ENCODE measurements at regions not wholly inside any gene's neighbourhood (a gene's known extent, or its start where the extent isn't known, plus 50 kb on each side); places are given as distances from the start of the nearest gene placed in this dataset.
"Not testable (repeated sequence)": the region's sequence is repeated elsewhere in the genome, so short reads cannot be mapped to it uniquely, and the experiment has no call there.

DNA sequence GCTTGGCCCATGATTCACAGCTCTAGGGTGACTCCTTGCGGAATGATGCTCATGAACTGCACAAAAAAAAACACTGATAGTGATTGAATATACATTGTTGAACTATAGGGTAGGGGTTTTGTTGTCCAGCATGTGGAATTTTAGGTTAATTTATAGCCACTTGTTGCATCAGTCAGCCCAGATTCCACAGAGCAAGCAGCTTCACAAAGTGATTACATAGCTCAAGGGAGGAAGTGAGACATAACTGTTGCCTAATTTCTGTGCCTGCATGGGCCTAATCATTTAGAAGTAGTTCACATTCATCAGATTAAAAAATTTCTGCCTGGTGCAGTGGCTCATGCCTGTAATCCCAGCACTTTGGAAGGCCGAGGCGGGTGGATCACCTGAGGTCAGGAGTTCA, 142.2 kb upstream of the ZNF722 start:
- not testable (repeated sequence) for DNase-seq

DNA sequence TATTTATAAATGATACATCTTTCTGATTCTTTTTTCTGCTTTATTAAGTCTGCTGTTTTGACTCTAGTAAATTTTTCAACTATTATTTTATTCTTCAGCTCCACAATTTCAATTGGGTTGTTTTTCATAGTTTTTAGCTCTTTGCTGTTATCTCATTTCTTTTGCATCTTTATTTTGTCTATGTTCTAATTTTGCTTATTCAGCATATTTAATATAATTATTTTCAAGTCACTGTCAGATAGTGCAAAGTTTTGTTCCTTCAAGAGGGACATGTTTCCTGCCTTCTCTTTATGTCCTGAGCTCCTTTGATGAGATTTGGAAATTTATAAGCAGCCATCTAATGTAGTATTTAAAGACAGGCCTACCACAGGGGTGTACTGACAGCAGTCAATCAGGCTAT, 131.5 kb upstream of the ZNF722 start:
- no peak for DNase-seq

DNA sequence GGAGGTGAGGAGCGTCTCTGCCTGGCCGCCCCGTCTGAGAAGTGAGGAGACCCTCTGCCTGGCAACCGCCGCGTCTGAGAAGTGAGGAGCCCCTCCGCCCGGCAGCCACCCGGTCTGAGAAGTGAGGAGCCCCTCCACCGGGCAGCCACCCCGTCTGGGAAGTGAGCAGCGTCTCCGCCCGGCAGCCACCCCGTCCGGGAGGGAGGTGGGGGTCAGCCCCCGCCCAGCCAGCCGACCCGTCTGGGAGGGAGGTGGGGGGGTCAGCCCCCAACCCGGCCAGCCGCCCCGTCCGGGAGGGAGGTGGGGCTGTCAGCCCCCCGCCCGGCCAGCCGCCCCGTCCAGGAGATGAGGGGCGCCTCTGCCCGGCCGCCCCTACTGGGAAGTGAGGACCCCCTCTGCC, 124.4 kb upstream of the ZNF722 start:
- DNase-seq: not testable (repeated sequence)

DNA sequence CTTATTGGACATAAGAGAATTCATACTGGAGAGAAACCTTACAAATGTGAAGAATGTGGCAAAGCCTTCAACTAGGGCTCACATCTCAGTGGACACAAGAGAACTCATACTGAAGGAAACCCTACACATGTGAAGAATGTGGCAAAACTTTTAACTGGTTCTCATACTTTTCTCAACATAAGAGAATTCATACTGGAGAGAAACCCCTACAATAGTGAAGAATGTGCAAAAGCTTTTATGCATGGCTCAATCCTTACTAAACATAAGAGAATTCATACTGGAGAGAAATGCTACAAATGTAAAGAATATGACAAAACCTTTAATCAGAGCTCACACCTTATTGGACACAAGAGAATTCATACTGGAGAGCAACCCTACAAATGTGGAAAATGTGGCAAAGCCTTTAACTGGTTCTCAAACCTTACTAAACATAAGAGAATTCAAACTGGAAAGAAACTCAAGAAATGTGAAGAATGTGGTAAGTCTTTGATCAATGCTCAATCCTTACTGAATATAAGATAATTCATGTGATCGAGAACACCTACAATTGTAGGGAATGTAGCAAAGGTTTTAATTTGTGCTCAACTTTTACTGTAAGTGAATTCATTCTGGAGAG, 121.8 kb upstream of the ZNF722 start:
- no peak for DNase-seq

DNA sequence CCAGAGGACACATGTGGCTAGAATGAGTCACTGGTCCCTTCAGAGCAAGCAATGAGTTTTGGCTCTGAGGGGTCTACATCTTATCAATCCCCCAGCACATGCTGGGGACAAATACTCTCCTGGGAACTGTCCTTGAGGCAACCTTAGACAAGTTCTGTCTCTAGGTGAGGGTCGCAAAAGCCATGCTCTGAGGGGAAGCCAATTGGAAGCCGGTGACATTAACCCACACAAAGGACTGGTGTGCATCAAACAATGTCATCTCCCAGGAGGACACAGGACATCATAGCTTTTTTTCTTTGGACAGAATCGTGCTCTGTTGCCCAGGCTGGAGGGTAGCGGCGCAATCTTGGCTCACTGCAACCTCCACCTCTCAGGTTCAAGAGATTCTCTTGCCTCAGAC, 111.6 kb upstream of the ZNF722 start:
- no peak for DNase-seq

DNA sequence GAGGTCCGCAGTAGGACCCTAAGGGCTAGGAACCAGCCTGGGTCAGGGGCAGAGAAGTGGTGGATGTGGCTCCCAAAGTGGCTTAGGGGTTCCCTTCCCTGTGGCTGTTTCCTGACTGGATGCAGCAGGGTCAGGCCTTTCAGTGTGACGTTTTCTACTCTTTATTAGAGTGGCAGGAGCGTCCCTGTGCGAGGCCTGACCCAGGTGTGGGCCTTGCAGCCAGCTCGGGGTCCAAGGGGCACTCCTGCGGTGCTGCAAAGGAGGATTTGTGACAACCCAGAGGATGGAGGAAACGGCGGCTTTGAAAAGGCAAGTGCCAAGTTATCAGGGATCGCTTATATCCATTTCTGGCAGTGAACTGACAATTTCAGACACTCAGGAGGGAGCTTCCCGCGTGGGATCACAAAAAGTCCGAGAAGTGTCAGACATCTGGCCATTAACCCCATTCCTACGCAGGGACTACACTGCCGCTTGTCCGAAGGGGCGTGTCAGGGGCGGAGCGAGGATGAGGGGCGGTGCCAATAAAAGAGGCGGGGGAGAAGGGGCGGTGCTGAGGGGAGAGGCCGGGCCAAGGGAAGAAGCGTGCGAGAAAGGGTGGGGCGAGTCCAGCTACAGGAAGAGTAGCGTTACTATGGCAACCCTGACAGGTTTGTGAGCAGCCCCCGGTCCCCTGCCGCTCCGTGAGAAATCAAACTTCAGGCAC, 98.8 kb upstream of the ZNF722 start:
- DNase-seq: peak; percentile 69

DNA sequence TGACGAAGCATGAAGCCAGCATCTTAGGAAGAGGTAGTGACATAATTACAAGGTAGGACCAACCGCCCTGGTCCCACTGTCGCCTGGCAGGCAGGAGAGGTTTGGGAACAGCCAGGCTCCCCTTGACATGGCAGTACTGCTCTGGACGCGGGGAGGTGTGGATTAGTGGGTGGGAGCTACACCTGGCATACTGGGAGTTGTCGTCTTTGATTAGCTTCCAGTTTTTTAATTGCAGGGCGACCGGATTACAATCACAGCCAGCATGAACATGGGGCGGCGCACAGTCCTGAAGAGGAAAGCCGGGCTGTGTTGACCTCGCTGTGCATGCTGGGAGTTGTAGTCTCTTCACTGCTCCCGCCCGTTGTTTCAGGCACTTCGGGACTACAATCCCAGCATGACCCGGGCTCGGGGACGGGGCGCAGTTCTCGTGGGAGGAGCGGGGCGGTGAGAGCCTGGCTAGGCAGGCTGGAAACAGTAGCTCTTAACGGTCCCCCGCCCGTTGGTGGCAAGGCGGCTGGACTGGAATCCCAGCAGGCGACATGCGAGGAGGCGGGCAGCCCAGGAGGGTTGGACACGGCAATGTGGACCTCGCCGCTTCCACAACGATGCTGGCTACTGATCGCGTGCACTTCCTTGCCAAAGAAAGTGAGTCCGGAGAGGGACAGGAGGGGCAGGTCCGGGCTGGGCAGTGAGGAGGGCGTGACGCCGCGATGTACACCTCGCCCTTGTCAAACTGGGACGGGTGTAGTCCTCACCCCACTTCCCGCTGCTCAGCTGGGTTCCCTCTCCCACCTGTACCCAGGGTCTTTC, 98.0 kb upstream of the ZNF722 start:
- DNase-seq: peak; percentile 87

DNA sequence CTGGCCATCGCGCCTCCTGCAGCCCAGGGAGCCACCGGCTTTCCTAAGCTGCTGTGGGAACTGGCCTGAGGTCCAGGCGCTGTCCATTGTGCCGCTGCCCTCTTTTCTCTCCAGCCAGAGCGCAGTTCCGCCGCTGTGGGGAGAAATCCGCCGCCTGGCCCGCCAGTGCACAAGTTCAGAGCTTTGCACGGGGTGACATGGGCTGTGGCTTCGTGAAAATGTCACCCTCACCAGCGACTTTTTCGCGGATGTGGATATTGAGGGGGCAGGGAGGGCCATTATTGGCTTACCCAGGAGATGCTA, 97.5 kb upstream of the ZNF722 start:
- not testable (repeated sequence) for DNase-seq

DNA sequence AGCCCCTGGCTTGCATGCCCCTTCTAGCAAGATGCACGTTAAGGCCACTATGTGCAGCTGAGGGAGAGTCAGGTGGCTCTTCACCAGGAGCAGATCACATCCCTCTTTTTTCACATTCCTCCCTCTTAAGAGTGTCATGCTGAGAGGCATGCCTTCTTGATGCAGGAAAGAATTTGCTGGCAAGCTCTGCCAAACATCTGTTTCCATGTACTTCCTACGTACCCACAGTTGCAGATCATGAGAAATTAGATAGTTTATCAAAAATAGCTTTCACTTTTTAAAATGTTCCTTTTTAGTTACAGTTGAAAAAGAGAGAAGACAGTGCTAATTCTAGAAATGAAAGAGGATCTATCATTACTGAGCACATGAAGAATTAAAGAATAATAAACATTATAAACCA, 79.7 kb upstream of the ZNF722 start:
- DNase-seq: no peak

DNA sequence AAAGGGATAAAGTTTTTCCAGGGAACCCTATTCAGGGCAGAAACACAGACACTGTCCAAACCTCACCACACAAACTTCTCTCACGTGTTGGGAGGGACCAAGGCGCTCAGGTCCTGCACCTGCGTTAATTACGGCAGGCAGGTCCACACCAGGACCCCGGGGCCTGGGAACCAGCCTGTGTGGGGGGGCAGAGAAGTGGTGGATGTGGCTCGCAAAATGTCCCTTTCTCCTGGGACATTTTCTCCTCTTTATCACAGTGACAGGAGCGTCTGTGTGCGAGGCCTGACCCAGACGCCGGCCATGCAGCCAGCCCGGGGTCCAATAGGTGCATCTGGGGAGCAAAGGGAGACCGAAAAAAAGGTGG, 73.4 kb upstream of the ZNF722 start:
- no peak for DNase-seq

DNA sequence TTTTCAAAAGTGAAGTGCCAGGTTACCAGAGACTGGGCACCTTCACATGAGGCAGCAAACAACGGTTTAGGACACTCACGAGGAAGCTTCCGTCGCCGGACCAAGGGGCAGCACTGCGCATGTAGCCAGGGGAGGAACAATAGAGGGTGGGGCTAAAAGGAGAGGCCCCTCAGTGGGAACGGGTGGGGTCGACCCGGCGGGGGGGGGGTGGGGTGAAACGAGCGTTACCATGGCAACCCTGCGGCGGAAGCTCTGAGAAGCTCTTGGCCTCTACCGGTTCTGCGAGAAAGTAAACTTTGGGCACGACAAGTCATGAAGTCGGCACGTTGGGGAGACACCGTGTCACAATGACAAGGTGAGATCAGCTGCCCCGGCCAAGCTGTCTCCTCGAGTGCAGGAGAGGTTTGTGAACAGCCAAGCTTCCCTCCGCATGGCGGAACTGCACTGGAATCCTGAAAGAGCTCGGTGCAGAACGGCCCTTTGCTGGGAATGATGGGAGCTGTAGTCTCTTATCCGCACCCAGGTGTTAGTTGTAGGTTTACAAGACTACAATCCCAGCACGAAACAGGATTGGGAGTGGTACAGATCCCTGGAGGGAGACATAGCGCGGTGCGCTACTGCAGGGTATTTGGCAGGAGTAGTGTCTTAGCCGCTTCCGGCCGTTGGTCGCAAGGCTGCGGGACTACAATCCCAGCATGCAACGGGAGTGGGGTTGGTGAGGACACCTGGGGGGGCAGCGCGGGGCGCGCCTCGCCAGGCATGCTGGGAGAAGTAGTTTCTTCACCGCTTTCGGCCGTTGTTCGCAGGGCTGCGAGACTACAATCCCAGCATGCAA, 72.8 kb upstream of the ZNF722 start:
- peak; percentile 82 for DNase-seq

DNA sequence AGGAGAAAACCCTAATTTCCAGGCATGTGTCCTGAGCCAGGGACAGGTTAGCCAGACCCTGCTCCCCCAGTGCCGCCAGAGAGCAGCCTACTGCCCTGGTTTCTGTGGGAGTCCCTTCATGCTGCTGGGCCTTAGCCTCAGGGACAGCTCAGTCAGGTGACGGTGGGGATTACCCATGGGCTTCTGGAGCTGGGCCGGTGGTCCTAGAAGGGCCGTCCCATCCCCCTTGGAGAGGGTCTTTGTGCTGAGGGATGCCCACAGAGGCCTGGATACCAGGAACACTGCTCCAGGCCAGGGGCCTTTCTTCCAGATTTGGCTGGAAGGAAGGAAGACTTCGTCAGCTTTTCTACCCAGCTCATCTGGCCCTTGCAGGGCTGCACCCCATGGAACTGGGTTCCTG, 71.4 kb upstream of the ZNF722 start:
- DNase-seq: no peak

DNA sequence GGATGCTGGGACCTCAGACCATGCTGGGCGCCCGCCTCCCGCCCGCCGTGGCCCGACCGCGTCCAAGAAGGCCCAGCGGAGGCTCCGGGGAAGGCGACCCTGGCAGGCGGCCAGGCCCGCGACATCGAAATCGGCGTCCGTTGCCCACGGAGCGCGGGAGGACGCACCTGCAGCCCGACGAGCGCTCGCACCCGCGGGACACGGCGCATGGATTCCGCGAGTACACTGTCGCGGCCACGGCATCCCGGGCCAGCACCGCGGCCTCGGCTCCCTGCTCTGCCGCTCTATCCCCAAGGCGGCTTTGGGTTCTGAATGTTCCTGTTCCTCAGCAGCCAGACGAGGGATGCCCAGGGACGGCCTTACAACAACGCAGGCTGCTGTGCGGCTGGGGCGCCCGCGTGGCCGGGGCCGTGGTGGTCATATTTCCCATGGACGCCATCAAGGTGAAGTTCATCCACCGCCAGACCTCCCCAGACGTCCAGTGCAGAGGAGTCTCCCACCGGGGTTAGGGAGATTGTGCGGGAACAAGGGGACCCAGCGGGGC, 67.5 kb upstream of the ZNF722 start:
- no peak for DNase-seq

DNA sequence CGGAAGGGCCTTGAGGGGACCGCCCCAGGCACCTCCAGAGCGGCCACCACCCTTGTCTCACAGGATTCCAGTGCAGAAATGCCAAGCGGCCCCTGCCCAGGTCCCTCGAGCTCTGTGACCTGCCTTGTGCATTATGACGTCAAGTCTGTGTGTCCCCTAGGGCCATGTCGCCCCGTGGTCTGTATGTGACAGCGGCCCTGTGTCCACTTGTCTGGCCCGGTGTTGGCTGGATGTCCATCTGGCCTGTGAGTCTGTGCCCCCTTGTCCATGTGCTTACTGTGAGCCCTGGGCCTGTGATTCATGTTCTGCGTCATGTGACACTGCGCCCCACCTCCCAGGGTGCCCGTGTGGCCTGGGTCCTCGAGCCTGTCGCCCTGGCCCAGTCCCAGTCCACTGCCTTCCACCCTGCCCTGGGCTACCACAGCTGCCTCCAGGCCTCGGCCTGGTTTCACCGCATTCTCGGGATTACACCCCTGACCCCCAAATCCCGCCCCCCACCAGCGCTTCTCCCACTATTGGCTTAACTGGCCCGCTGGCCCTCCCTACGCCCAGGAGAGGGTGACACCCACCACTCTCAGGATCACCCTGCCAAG, 66.6 kb upstream of the ZNF722 start:
- DNase-seq: no peak

Measured in stimulated activated naive CD4-positive, alpha-beta T cell treated with Interleukin-2 at 50 U/mL for 16 hours (primary cell).